ENCODE measurements at regions not wholly inside any gene's neighbourhood (a gene's known extent, or its start where the extent isn't known, plus 50 kb on each side); places are given as distances from the start of the nearest gene placed in this dataset.

DNA sequence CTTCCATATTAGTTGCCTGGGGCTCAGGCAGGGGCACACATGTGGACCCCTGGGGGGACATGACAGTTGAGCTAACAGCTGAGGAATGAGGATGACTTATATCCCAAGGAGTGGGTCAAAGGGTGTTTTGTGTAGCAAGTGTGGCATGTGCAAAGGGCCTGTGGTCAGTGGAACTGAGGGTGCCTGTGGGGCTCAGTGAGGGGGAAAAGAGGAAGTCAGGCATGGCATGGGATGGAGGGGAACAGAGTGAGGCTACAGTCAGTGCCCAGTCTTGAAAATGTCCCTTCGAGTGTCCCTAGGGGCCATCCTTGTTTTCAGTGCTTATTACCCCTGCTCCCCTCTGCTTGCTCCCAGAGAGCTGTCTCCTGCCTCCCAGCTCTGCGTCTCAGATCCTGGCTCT lies 64.3 kb upstream of the CD99 start:
- ATAC-seq (ENCODE audit: poor library complexity) (no peak), DNase-seq (no peak)
- Histone ChIP-seq H3K4me3 (ENCODE audit: low read length) (no peak overlapping the region), H3K4me1 (ENCODE audit: insufficient read depth, low read length) (peaks cover 8% of the 10 kb centered on the region), H3K27me3 (ENCODE audit: control insufficient read depth in 1 of 2, insufficient read depth in 2 of 2, low read length in 2 of 2) (no peaks in the 10 kb centered on the region), H3K36me3 (ENCODE audit: insufficient read depth, low read length) (peaks cover 39% of the 10 kb centered on the region), H3K9me3 (ENCODE audit: control insufficient read depth in 1 of 2, insufficient read depth in 1 of 2, low read length in 2 of 2) (peaks cover 4 to 19% of the 10 kb centered on the region in 2 experiments), H3K27ac (ENCODE audit: low read depth in 1 of 2, low read length in 2 of 2) (no peak overlapping the region)
- H3K27ac Mint-ChIP-seq, result no peak overlapping the region
- H3K4me1 Mint-ChIP-seq (ENCODE audit: low read depth), result peaks cover 32% of the 10 kb centered on the region
- H3K4me3 Mint-ChIP-seq, result no peak overlapping the region
- intact Hi-C loops (cut with DNase I, micrococcal nuclease), result loop anchor here in 1 of 2 experiments (2.0 to 5.0 kb wide), 4 partner anchors 16 to 1639 kb away; partner anchors contain the start of gene ASMTL
- CTCF ChIA-PET, result no interaction called here
- peaks cover 96% of the 10 kb centered on the region for H3K36me3 Mint-ChIP-seq (ENCODE audit: low read depth)
- POLR2A ChIA-PET, result no interaction called here
- TF ChIP-seq, protein P1, sequence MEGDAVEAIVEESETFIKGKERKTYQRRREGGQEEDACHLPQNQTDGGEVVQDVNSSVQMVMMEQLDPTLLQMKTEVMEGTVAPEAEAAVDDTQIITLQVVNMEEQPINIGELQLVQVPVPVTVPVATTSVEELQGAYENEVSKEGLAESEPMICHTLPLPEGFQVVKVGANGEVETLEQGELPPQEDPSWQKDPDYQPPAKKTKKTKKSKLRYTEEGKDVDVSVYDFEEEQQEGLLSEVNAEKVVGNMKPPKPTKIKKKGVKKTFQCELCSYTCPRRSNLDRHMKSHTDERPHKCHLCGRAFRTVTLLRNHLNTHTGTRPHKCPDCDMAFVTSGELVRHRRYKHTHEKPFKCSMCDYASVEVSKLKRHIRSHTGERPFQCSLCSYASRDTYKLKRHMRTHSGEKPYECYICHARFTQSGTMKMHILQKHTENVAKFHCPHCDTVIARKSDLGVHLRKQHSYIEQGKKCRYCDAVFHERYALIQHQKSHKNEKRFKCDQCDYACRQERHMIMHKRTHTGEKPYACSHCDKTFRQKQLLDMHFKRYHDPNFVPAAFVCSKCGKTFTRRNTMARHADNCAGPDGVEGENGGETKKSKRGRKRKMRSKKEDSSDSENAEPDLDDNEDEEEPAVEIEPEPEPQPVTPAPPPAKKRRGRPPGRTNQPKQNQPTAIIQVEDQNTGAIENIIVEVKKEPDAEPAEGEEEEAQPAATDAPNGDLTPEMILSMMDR (IDR thresholded peaks at IDR 0.05), result no peak
- no peaks in the 10 kb centered on the region for H3K27me3 Mint-ChIP-seq
- H3K9me3 Mint-ChIP-seq, result peaks cover 23% of the 10 kb centered on the region

DNA sequence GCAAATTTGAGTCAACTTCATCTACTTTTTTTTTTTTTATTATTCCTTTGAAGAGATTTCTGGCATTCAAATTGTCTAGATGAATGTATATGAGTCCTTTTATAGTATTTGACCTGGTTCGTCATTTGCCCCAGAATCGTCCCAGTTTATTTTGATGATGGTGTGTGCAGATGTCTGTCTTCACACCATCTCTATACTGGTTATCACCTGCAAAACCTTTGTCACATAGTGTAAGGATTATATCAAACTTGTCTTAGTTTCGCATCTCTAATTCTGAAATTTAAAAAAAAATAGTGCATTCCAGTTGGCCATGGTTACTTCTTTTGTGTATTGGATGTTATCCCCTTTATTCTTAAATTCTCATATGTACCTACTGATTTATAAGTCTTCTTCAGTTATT lies 70.5 kb upstream of the CD99 start:
- intact Hi-C loops (cut with DNase I, micrococcal nuclease), result no loop called here
- Mint-ChIP-seq H3K27ac (no peak overlapping the region), H3K9me3 (no peaks in the 10 kb centered on the region), H3K36me3 (ENCODE audit: low read depth) (peaks cover 93% of the 10 kb centered on the region), H3K4me1 (ENCODE audit: low read depth) (no peaks in the 10 kb centered on the region), H3K4me3 (no peak overlapping the region), H3K27me3 (no peaks in the 10 kb centered on the region)
- POLR2A ChIA-PET, result no interaction called here
- Histone ChIP-seq H3K4me1 (ENCODE audit: insufficient read depth, low read length) (no peaks in the 10 kb centered on the region), H3K4me3 (ENCODE audit: low read length) (no peak overlapping the region), H3K27ac (ENCODE audit: low read depth in 1 of 2, low read length in 2 of 2) (no peak overlapping the region), H3K36me3 (ENCODE audit: insufficient read depth, low read length) (peaks cover 52% of the 10 kb centered on the region), H3K27me3 (ENCODE audit: control insufficient read depth in 1 of 2, insufficient read depth in 2 of 2, low read length in 2 of 2) (no peaks in the 10 kb centered on the region), H3K9me3 (ENCODE audit: control insufficient read depth in 1 of 2, insufficient read depth in 1 of 2, low read length in 2 of 2) (no peaks in the 10 kb centered on the region)
- CTCF ChIA-PET, result no interaction called here
- no peak for DNase-seq
- TF ChIP-seq, protein P1 (IDR thresholded peaks at IDR 0.05), result no peak
- no peak for ATAC-seq (ENCODE audit: poor library complexity)

DNA sequence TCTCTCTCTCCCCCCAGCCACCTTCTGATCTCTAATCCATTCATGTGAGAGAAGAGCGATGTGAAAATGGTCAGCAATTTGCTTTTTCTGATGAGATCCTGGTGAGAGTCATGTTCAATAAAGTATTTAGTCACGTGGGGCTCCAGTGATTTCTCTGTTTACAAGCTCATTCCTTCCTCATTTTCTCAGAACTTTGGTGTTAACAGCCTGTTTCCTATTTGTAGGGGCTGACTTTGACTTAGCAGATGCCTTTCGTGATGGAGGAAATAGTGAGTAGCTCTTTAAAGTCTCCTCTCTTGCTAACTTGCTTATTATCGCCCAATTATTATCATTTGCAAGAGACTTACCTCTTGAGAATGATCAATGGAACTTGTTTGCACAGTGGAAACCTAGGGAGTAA lies 72.6 kb upstream of the CD99 start:
- Histone ChIP-seq H3K27me3 (ENCODE audit: control insufficient read depth in 1 of 2, insufficient read depth in 2 of 2, low read length in 2 of 2) (no peaks in the 10 kb centered on the region), H3K36me3 (ENCODE audit: insufficient read depth, low read length) (peaks cover 58% of the 10 kb centered on the region), H3K4me1 (ENCODE audit: insufficient read depth, low read length) (no peaks in the 10 kb centered on the region), H3K4me3 (ENCODE audit: low read length) (no peak overlapping the region), H3K9me3 (ENCODE audit: control insufficient read depth in 1 of 2, insufficient read depth in 1 of 2, low read length in 2 of 2) (no peaks in the 10 kb centered on the region), H3K27ac (ENCODE audit: low read depth in 1 of 2, low read length in 2 of 2) (no peak overlapping the region)
- TF ChIP-seq, protein P1 (IDR thresholded peaks at IDR 0.05), result no peak
- ATAC-seq (ENCODE audit: poor library complexity) (no peak), DNase-seq (no peak)
- POLR2A ChIA-PET, result no interaction called here
- H3K36me3 Mint-ChIP-seq (ENCODE audit: low read depth), result peaks cover 95% of the 10 kb centered on the region
- intact Hi-C loops (cut with DNase I, micrococcal nuclease), result no loop called here
- CTCF ChIA-PET, result no interaction called here
- H3K9me3 Mint-ChIP-seq, result no peaks in the 10 kb centered on the region
- H3K4me3 Mint-ChIP-seq, result no peak overlapping the region
- no peaks in the 10 kb centered on the region for H3K27me3 Mint-ChIP-seq
- no peak overlapping the region for H3K27ac Mint-ChIP-seq
- peaks cover 10% of the 10 kb centered on the region for H3K4me1 Mint-ChIP-seq (ENCODE audit: low read depth)
